Gastroesophageal sphincter (tissue), 3 donors: ENCODE measurements at regions not wholly inside any gene's neighbourhood (a gene's known extent, or its start where the extent isn't known, plus 50 kb on each side); places are given as distances from the start of the nearest gene placed in this dataset.

Source experiments
- EP300 ChIP-seq: sonication (generic); formaldehyde crosslinking; IDR thresholded peaks from one replicate; pipeline ENCODE4 v1.6.1; 2017; ENCODE audit warnings: antibody characterized with exemption, mild to moderate bottlenecking
- POLR2AphosphoS5 ChIP-seq: sonication (generic); formaldehyde crosslinking; IDR thresholded peaks from one replicate; pipeline ENCODE4 v1.6.1; 2017; ENCODE audit warnings: antibody characterized with exemption
- TF ChIP-seq, protein P1 (sequence below), 4 experiments: fragments of 200-600 bp in 2 of 4; fragments of 450-650 bp in 2 of 4; sonication (generic) in 1 of 4; IDR thresholded peaks; one replicate each; pipeline ENCODE4 v1.5.1; 2017 to 2019; ENCODE audit warnings: antibody characterized with exemption in 4 of 4, mild to moderate bottlenecking in 2 of 4, moderate library complexity in 2 of 4

DNA sequence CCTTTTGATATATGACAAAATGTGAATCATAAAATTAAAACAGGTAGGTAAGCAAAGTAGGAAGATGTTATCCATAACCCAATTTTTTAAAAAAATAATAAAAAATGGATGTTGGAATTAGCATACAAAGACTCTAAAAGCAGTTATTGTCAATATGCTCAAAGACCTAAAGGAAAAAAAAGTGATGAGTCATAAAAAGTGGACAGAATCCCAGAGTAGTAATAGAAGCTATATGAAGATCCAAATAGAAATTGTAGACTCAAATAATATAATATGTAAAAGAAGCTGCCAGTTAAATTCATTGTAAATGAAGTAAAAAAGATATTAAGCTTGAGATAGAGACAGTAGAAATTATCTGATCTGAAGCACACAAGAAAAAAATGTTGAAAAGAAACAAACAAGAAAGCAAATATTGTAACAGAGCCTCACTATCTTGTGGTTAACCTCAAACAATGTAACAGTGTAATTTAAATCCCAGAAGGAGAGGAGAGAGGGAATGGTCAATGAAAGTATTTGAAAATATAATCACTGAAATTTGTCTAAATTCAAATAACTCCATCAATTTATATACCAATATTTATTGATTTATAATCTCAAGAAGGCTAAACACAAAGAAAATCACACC is 773.4 kb upstream of the RAG2 start:
- TF ChIP-seq, protein P1, sequence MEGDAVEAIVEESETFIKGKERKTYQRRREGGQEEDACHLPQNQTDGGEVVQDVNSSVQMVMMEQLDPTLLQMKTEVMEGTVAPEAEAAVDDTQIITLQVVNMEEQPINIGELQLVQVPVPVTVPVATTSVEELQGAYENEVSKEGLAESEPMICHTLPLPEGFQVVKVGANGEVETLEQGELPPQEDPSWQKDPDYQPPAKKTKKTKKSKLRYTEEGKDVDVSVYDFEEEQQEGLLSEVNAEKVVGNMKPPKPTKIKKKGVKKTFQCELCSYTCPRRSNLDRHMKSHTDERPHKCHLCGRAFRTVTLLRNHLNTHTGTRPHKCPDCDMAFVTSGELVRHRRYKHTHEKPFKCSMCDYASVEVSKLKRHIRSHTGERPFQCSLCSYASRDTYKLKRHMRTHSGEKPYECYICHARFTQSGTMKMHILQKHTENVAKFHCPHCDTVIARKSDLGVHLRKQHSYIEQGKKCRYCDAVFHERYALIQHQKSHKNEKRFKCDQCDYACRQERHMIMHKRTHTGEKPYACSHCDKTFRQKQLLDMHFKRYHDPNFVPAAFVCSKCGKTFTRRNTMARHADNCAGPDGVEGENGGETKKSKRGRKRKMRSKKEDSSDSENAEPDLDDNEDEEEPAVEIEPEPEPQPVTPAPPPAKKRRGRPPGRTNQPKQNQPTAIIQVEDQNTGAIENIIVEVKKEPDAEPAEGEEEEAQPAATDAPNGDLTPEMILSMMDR (IDR thresholded peaks at IDR 0.05), result no peak
- no peak for TF ChIP-seq EP300
- TF ChIP-seq POLR2AphosphoS5, result no peak
